ENCODE measurements at regions not wholly inside any gene's neighbourhood (a gene's known extent, or its start where the extent isn't known, plus 50 kb on each side); places are given as distances from the start of the nearest gene placed in this dataset.
A peak's percentile ranks its signal among the peaks of the same experiment; 100 is the strongest.

GRCh38 chr2:120564213-120565094 lies 171.2 kb upstream of the GLI2 start (continued):
- TF ChIP-seq EP300 (IDR thresholded peaks at IDR 0.05; ENCODE audit: low read depth in 2 of 2, low read length in 2 of 2) (peak in 1 of 2 experiments; percentile 79; a peak in 2 of 4 replicates), EP300 (CRISPR knock-in tag; IDR thresholded peaks at IDR 0.05; ENCODE audit: borderline replicate concordance) (peak; percentile 69; the same call in 1 of the 2 replicates), PAF1 (CRISPR knock-in tag; IDR thresholded peaks at IDR 0.05) (no peak), KLF9 (CRISPR knock-in tag; IDR thresholded peaks at IDR 0.05; ENCODE audit: low read depth) (no peak), FOSL1 (CRISPR knock-in tag; IDR thresholded peaks at IDR 0.05; ENCODE audit: borderline replicate concordance) (no peak), ZNF34 (CRISPR knock-in tag; IDR thresholded peaks at IDR 0.05; ENCODE audit: borderline replicate concordance) (0 out of 2 replicates have a peak, but pooled peaks have one; percentile 77), LCORL (IDR thresholded peaks at IDR 0.05) (no peak), LCORL (CRISPR knock-in tag; IDR thresholded peaks at IDR 0.05) (peak; percentile 64; the same call in 1 of the 2 replicates), STAT5B (CRISPR knock-in tag; IDR thresholded peaks at IDR 0.05) (0 out of 2 replicates have a peak, but pooled peaks have one; percentile 71), PHF20 (CRISPR knock-in tag; IDR thresholded peaks at IDR 0.05) (peak; percentile 20; the same call in 1 of the 2 replicates), ZBTB3 (CRISPR knock-in tag; IDR thresholded peaks at IDR 0.05; ENCODE audit: borderline replicate concordance, low read depth) (peak; percentile 86; the same call in 1 of the 2 replicates), SP5 (CRISPR knock-in tag; IDR thresholded peaks at IDR 0.05; ENCODE audit: borderline replicate concordance, low read depth) (peak; percentile 94), ZNF652 (CRISPR knock-in tag; IDR thresholded peaks at IDR 0.05; ENCODE audit: borderline replicate concordance, low read depth) (peak; percentile 96), KLF11 (CRISPR knock-in tag; IDR thresholded peaks at IDR 0.05) (no peak), ZNF670 (CRISPR knock-in tag; IDR thresholded peaks at IDR 0.05; ENCODE audit: borderline replicate concordance) (no peak), POGK (CRISPR knock-in tag; conservative IDR thresholded peaks at IDR 0.05) (peak; percentile 73; the same call in 1 of the 2 replicates), ZNF563 (CRISPR knock-in tag; IDR thresholded peaks at IDR 0.05) (peak; percentile 29), KDM5B (CRISPR knock-in tag; IDR thresholded peaks at IDR 0.05; ENCODE audit: borderline replicate concordance) (0 out of 2 replicates have a peak, but pooled peaks have one; percentile 74), HNF1A (IDR thresholded peaks at IDR 0.05; ENCODE audit: low read depth) (peak; percentile 42; the same call in 1 of the 2 replicates), HNF1A (CRISPR knock-in tag; IDR thresholded peaks at IDR 0.05; ENCODE audit: borderline replicate concordance) (peak; percentile 81), PPARG (CRISPR knock-in tag; conservative IDR thresholded peaks at IDR 0.05) (peak; percentile 44), CREB1 (IDR thresholded peaks at IDR 0.05) (no peak), CREB1 (CRISPR knock-in tag; IDR thresholded peaks at IDR 0.05) (0 out of 2 replicates have a peak, but pooled peaks have one; percentile 38), ZBTB44 (CRISPR knock-in tag; IDR thresholded peaks at IDR 0.05) (no peak)
